ENCODE measurements at regions not wholly inside any gene's neighbourhood (a gene's known extent, or its start where the extent isn't known, plus 50 kb on each side); places are given as distances from the start of the nearest gene placed in this dataset.

- TF ChIP-seq, protein P1, sequence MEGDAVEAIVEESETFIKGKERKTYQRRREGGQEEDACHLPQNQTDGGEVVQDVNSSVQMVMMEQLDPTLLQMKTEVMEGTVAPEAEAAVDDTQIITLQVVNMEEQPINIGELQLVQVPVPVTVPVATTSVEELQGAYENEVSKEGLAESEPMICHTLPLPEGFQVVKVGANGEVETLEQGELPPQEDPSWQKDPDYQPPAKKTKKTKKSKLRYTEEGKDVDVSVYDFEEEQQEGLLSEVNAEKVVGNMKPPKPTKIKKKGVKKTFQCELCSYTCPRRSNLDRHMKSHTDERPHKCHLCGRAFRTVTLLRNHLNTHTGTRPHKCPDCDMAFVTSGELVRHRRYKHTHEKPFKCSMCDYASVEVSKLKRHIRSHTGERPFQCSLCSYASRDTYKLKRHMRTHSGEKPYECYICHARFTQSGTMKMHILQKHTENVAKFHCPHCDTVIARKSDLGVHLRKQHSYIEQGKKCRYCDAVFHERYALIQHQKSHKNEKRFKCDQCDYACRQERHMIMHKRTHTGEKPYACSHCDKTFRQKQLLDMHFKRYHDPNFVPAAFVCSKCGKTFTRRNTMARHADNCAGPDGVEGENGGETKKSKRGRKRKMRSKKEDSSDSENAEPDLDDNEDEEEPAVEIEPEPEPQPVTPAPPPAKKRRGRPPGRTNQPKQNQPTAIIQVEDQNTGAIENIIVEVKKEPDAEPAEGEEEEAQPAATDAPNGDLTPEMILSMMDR (IDR thresholded peaks at IDR 0.05): no peak
- TF ChIP-seq POLR2A (IDR thresholded peaks at IDR 0.05): no peak
Observed at GRCh38 chr21:18630446-18630845, 226.9 kb upstream of the TMPRSS15 start.
